ENCODE measurements at regions not wholly inside any gene's neighbourhood (a gene's known extent, or its start where the extent isn't known, plus 50 kb on each side); places are given as distances from the start of the nearest gene placed in this dataset.

- H3K9me3 ChIP-seq (ENCODE audit: control insufficient read depth, insufficient read depth, low read length): 0 out of 2 replicates have a peak, but pooled peaks cover 2% of the 10 kb centered on the region
- H3K4me2 ChIP-seq (ENCODE audit: low read depth, low read length): no peak overlapping the region
- H2BK15ac ChIP-seq (ENCODE audit: low read depth, low read length): no peak overlapping the region
- CTCF ChIA-PET: no interaction called here
- H2BK20ac ChIP-seq (ENCODE audit: low read depth, low read length): no peak overlapping the region
- H3K27me3 ChIP-seq (ENCODE audit: control insufficient read depth, insufficient read depth, low read length): no peaks in the 10 kb centered on the region
- TF ChIP-seq MAFK (IDR thresholded peaks at IDR 0.05; ENCODE audit: low read depth, low read length) (no peak), RCOR1 (IDR thresholded peaks at IDR 0.05; ENCODE audit: insufficient replicate concordance, low read length) (no peak), NFE2L2 (IDR thresholded peaks at IDR 0.05; ENCODE audit: low read depth, low read length) (no peak), CHD1 (IDR thresholded peaks at IDR 0.05; ENCODE audit: low read depth, low read length) (no peak), RFX5 (IDR thresholded peaks at IDR 0.05; ENCODE audit: low read depth, low read length) (no peak), POLR2A (IDR thresholded peaks at IDR 0.05; ENCODE audit: low read depth, low read length) (no peak), SMC3 (IDR thresholded peaks at IDR 0.05; ENCODE audit: low read depth, low read length) (no peak), USF2 (IDR thresholded peaks at IDR 0.05; ENCODE audit: low read depth, low read length) (no peak), RAD21 (IDR thresholded peaks at IDR 0.05; ENCODE audit: low read length) (no peak), BHLHE40 (IDR thresholded peaks at IDR 0.05; ENCODE audit: low read depth, low read length) (no peak), CEBPB (IDR thresholded peaks at IDR 0.05; ENCODE audit: low read depth, low read length) (no peak), ELK1 (IDR thresholded peaks at IDR 0.05; ENCODE audit: borderline replicate concordance, low read depth, low read length) (no peak), MXI1 (IDR thresholded peaks at IDR 0.05; ENCODE audit: borderline replicate concordance, low read depth, low read length) (no peak), FOS (IDR thresholded peaks at IDR 0.05; ENCODE audit: low read depth, low read length) (no peak), CTCF (conservative IDR thresholded peaks at IDR 0.05; ENCODE audit: low read depth, low read length) (no peak), MAZ (IDR thresholded peaks at IDR 0.05; ENCODE audit: borderline replicate concordance, low read depth, low read length) (no peak)
- no peak overlapping the region for H3K23ac ChIP-seq (ENCODE audit: low read depth, low read length)
- no peaks in the 10 kb centered on the region for H4K20me1 ChIP-seq (ENCODE audit: insufficient read depth, low read length)
- no peaks in the 10 kb centered on the region for H3K9me1 ChIP-seq (ENCODE audit: insufficient read depth, low read length)
- no peak overlapping the region for H3K4me3 ChIP-seq (ENCODE audit: insufficient read depth, low read depth, low read length)
- no CpG with 5 or more reads among the region's 1 CpG for WGBS, 2 experiments (ENCODE audit: extremely low coverage in 2 of 2, insufficient read length in 1 of 2)
- POLR2A ChIA-PET (ENCODE audit: unreplicated experiment): no interaction called here
- BruUV-seq (replicated peaks): no TSS peak
- dilution Hi-C loops (cut with HindIII; ENCODE audit: low sequenced_read_pairs, unreplicated experiment): no loop called here
- H3K4ac ChIP-seq (ENCODE audit: low read depth, low read length): no peak overlapping the region
- no peak overlapping the region for H3K56ac ChIP-seq (ENCODE audit: extremely low read depth, insufficient read depth, low read length)
- no peak overlapping the region for H3K14ac ChIP-seq (replicated peaks; ENCODE audit: low read depth, low read length)
- H3K79me1 ChIP-seq (ENCODE audit: low read depth in 1 of 2, low read length in 2 of 2): no peaks in the 10 kb centered on the region
- no peak overlapping the region for H3K18ac ChIP-seq (ENCODE audit: low read depth, low read length)
- no peak overlapping the region for H4K5ac ChIP-seq (ENCODE audit: low read depth, low read length)
- no peak overlapping the region for H2AK5ac ChIP-seq (ENCODE audit: low read depth, low read length)
- no peak overlapping the region for H2AFZ ChIP-seq (replicated peaks; ENCODE audit: low read length, poor library complexity)
- H4K8ac ChIP-seq (ENCODE audit: low read depth in 2 of 2, low read length in 2 of 2): no peak overlapping the region
- H3K36me3 ChIP-seq (ENCODE audit: control insufficient read depth, insufficient read depth, low read length): no peaks in the 10 kb centered on the region
- H2AK9ac ChIP-seq (replicated peaks; ENCODE audit: low read depth, low read length, poor library complexity): no peak overlapping the region
- intact Hi-C loops (cut with micrococcal nuclease): no loop called here
- in situ Hi-C loops (cut with MboI; ENCODE audit: low sequenced_read_pairs): no loop called here
- no peak overlapping the region for H3K9ac ChIP-seq (ENCODE audit: low read depth, low read length)
- no peak for ATAC-seq (ENCODE audit: low read depth)
- H3K27ac ChIP-seq (ENCODE audit: insufficient read depth, low read length): no peak overlapping the region
- DNase-seq: no peak
- no peak overlapping the region for H2BK5ac ChIP-seq (ENCODE audit: low read depth, low read length, poor library complexity, severe bottlenecking)
- H3K4me1 ChIP-seq (ENCODE audit: control insufficient read depth, insufficient read depth, low read length): no peaks in the 10 kb centered on the region
- no peak overlapping the region for H2BK120ac ChIP-seq (ENCODE audit: low read depth, low read length)
- H4K91ac ChIP-seq (ENCODE audit: insufficient read depth, low read depth, low read length): no peak overlapping the region
Observed at GRCh38 chr13:90272356-90272755, 1075.1 kb upstream of the MIR17HG start.

Measured in IMR-90 (cell line).